ENCODE measurements at regions not wholly inside any gene's neighbourhood (a gene's known extent, or its start where the extent isn't known, plus 50 kb on each side); places are given as distances from the start of the nearest gene placed in this dataset.

GRCh38 chr7:16167526-16167925 is 253.8 kb downstream of the CRPPA start:
- DNase-seq (ENCODE audit: low read depth), result no peak
- no peak overlapping the region for H3K4me3 ChIP-seq (ENCODE audit: low read depth, low read length)
- TF ChIP-seq, protein P1, sequence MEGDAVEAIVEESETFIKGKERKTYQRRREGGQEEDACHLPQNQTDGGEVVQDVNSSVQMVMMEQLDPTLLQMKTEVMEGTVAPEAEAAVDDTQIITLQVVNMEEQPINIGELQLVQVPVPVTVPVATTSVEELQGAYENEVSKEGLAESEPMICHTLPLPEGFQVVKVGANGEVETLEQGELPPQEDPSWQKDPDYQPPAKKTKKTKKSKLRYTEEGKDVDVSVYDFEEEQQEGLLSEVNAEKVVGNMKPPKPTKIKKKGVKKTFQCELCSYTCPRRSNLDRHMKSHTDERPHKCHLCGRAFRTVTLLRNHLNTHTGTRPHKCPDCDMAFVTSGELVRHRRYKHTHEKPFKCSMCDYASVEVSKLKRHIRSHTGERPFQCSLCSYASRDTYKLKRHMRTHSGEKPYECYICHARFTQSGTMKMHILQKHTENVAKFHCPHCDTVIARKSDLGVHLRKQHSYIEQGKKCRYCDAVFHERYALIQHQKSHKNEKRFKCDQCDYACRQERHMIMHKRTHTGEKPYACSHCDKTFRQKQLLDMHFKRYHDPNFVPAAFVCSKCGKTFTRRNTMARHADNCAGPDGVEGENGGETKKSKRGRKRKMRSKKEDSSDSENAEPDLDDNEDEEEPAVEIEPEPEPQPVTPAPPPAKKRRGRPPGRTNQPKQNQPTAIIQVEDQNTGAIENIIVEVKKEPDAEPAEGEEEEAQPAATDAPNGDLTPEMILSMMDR (conservative IDR thresholded peaks at IDR 0.05; ENCODE audit: low read depth, low read length), result no peak

DNA sequence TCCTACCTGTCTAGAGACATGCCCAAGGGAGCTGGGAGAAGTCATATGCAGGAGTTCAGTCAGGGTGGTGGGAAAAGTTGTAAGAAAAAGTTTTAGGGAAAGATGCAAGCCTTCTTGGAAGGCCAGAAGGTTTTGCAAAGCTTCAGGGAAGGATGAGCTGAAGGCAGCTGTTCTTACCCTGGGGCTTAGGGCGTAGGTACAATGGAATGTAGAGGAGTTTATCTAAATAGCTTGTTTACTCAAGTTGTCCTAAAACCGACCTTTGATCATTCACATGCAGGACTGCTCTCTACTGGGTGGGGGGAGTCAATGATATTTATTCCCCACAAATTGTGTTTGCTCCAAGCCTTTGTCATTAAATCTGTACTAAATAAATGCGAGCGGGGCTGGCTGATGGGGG is 277.0 kb downstream of the CRPPA start:
- TF ChIP-seq, protein P1 (conservative IDR thresholded peaks at IDR 0.05; ENCODE audit: low read depth, low read length), result no peak
- DNase-seq (ENCODE audit: low read depth), result no peak
- H3K4me3 ChIP-seq (ENCODE audit: low read depth, low read length), result no peak overlapping the region

GRCh38 chr7:16137944-16138343 is 283.4 kb downstream of the CRPPA start:
- no peak for DNase-seq (ENCODE audit: low read depth)
- no peak overlapping the region for H3K4me3 ChIP-seq (ENCODE audit: low read depth, low read length)
- TF ChIP-seq, protein P1 (conservative IDR thresholded peaks at IDR 0.05; ENCODE audit: low read depth, low read length), result no peak

DNA sequence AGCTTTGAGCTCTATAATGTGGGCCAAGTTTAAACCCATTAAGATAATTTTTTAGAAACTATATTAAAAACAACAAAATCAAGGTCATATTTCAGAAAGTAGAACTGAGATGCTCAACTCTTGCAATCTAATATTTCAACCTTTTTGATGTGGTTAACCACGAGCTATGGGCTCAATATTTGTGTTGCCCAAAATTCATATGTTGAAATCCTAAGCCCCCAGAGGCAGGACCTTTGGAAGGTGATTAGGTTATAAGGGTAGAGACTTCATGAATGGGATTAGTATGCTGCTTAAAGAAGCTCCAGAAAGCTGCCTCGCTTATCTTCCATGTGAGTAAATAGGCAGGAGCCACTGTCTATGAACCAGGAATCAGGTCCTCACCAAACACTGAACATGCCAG is 284.4 kb downstream of the CRPPA start:
- DNase-seq (ENCODE audit: low read depth), result no peak
- no peak overlapping the region for H3K4me3 ChIP-seq (ENCODE audit: low read depth, low read length)
- TF ChIP-seq, protein P1 (conservative IDR thresholded peaks at IDR 0.05; ENCODE audit: low read depth, low read length), result no peak

GRCh38 chr7:16135658-16136057 is 285.7 kb downstream of the CRPPA start:
- H3K4me3 ChIP-seq (ENCODE audit: low read depth, low read length), result no peak overlapping the region
- no peak for DNase-seq (ENCODE audit: low read depth)
- TF ChIP-seq, protein P1 (conservative IDR thresholded peaks at IDR 0.05; ENCODE audit: low read depth, low read length), result no peak

DNA sequence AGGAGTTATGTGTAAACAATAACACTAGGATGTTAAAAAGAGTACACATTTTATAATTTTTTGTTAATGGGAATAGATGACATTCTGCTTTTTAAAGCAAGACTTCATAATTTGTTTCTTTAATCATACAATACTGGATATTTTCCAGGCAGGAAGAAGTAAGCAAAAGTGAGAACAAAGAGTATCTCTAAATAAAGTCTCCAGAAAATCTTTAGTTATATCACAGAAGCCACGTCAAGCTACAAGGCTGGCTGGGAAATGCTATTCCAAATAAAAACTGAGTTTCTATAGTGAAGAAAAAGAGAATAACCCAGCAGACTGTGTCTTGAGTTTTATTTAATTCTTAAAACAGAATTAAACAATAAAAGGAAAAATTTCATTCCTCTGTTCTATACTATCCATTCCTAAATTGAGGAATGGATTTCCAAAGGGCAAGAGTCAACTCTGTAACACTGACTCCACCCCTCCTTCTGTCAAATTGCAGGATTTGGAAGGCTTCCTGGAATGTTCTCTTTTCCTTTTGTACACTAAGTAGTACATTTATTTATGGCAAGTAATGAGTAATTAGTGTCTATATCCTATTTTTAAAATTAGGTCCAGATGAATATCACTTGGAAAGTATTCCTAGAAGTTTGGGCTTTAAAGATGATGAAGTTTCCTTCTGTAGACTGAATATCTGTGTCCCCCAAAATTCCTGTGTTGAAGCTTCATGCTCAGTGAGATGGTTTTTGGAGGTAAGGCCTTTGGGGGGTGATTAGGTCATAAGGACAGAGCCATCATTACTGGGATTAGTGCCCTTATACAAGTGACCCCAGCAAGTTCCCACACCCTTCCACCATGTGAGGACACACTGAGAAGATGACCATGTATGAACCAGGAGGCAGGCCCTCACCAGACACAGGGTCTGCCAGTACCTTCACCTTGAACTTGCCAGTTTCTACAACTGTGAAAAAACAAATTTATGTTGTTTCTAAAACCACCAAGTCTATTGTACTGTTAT is 290.9 kb downstream of the CRPPA start:
- no peak for DNase-seq (ENCODE audit: low read depth)
- no peak overlapping the region for H3K4me3 ChIP-seq (ENCODE audit: low read depth, low read length)
- TF ChIP-seq, protein P1 (conservative IDR thresholded peaks at IDR 0.05; ENCODE audit: low read depth, low read length), result no peak
